K562 (cell line): ENCODE measurements at regions not wholly inside any gene's neighbourhood (a gene's known extent, or its start where the extent isn't known, plus 50 kb on each side); places are given as distances from the start of the nearest gene placed in this dataset.
A peak's percentile ranks its signal among the peaks of the same experiment; 100 is the strongest.

Experiments
- ATAC-seq: fragments of 200-7000 bp; cut with Tn5 transposase; 3 replicates; pipeline ENCODE4 v1.9.1; 2020; ENCODE audit warnings: moderate library complexity
- BruUV-seq: library from RNA; stranded (reverse); fragments of 400-500 nt; replicated peaks from 2 replicates; lab custom pipeline; 2021; lab: Mats Ljungman, UMichigan
- CTCF ChIA-PET: fragments of 300-600 bp; formaldehyde crosslinking; extraction: SDS; loops from one replicate; lab custom pipeline; 2021; ENCODE audit warnings: low intra/inter-chr PET ratio; lab: Yijun Ruan, JAX
- POLR2A ChIA-PET: fragments of 300-600, 350-650 bp; sonication (Branson Sonifier 250); formaldehyde crosslinking; extraction: SDS; loops from one replicate; lab custom pipeline; 2021; ENCODE audit warnings: antibody characterized with exemption, inconsistent platforms; lab: Yijun Ruan, JAX
- DNase-seq, 4 experiments: peaks; one replicate each; pipeline versions ENCODE4 v3.0.0 to v3.0.0-alpha.2; 2011 to 2018; ENCODE audit warnings: low spot score in 3 of 4, mixed read lengths in 3 of 4; ENCODE audit errors: extremely low read depth in 1 of 4
- FAIRE-seq: peaks from 2 replicates; lab custom pipeline; 2011; peaks lifted over from hg19 to GRCh38; lab: Jason Lieb, UNC
- H2AFZ ChIP-seq: 2 replicates; pipeline ENCODE4 v1.6.0; 2011; ENCODE audit warnings: low read depth, low read length, control low read depth, inconsistent platforms
- H3K27ac ChIP-seq: fragments of 200-600 bp; 3 replicates; pipeline ENCODE4 v1.8.0; 2011; ENCODE audit warnings: low read depth, mild to moderate bottlenecking, control low read depth, inconsistent platforms, low read length, moderate library complexity, mixed read lengths; ENCODE audit errors: extremely low read depth
- H3K27me3 ChIP-seq, 2 experiments: fragments of 300-600 bp in 1 of 2; 2 replicates in 1 of 2; 3 replicates in 1 of 2; pipeline versions ENCODE4 v1.6.0 to v1.8.0; 2011; ENCODE audit warnings: inconsistent platforms in 2 of 2, low read length in 2 of 2, mild to moderate bottlenecking in 1 of 2, mixed read lengths in 1 of 2, moderate library complexity in 1 of 2; ENCODE audit not compliant: control insufficient read depth in 2 of 2, insufficient read depth in 2 of 2
- H3K36me3 ChIP-seq: fragments of 300-600 bp; 3 replicates; pipeline ENCODE4 v1.8.0; 2011; ENCODE audit warnings: mild to moderate bottlenecking, low read length, inconsistent platforms; ENCODE audit not compliant: control insufficient read depth, insufficient read depth
- H3K4me1 ChIP-seq, 2 experiments: fragments of 200-600 bp in 1 of 2; replicated peaks in 1 of 2; 2 replicates in 1 of 2; 3 replicates in 1 of 2; pipeline versions ENCODE4 v1.5.1 to v1.8.0; 2011; ENCODE audit warnings: inconsistent platforms in 2 of 2, low read length in 2 of 2, mild to moderate bottlenecking in 1 of 2, mixed read lengths in 1 of 2, moderate library complexity in 1 of 2; ENCODE audit not compliant: control insufficient read depth in 2 of 2, insufficient read depth in 2 of 2
- H3K4me2 ChIP-seq: 2 replicates; pipeline ENCODE4 v1.6.1; 2011; ENCODE audit warnings: low read length, control low read depth, inconsistent platforms, mixed read lengths; ENCODE audit not compliant: insufficient read depth
- H3K4me3 ChIP-seq: fragments of 200-600 bp; sonication (generic), shearing (Covaris generic); 2 replicates; pipeline ENCODE4 v1.5.1; 2016; ENCODE audit warnings: control low read depth, inconsistent platforms
- H3K79me2 ChIP-seq: fragments of 200-600 bp; 3 replicates; pipeline ENCODE4 v1.8.0; 2011; ENCODE audit warnings: low read length, inconsistent platforms; ENCODE audit not compliant: control insufficient read depth, insufficient read depth
- H3K9ac ChIP-seq, 2 experiments: 2 replicates each; pipeline versions ENCODE4 v1.6.0 to v1.6.1; 2011; ENCODE audit warnings: low read depth in 2 of 2, low read length in 2 of 2, control low read depth in 1 of 2, inconsistent platforms in 1 of 2, mild to moderate bottlenecking in 1 of 2, mixed read lengths in 1 of 2; ENCODE audit not compliant: insufficient read depth in 1 of 2
- H3K9me1 ChIP-seq: one replicate; pipeline ENCODE4 v1.6.0; 2011; ENCODE audit warnings: inconsistent platforms, mild to moderate bottlenecking, low read length, moderate library complexity; ENCODE audit not compliant: control insufficient read depth, insufficient read depth
- H3K9me3 ChIP-seq: replicated peaks from 2 replicates; pipeline ENCODE4 v1.5.1; 2011; ENCODE audit warnings: low read depth, low read length, inconsistent platforms; ENCODE audit not compliant: control insufficient read depth, insufficient read depth
- H4K20me1 ChIP-seq: replicated peaks from 2 replicates; pipeline ENCODE4 v1.6.1; 2011; ENCODE audit warnings: low read length, inconsistent platforms, mixed read lengths; ENCODE audit not compliant: control insufficient read depth, insufficient read depth
- PHB2 ChIP-seq: fragments of 450-650 bp; IDR thresholded peaks from 2 replicates; pipeline ENCODE4 v1.6.1; 2017; ENCODE audit warnings: low read depth
- ZFP1 ChIP-seq: fragments of 450-650 bp; formaldehyde crosslinking; IDR thresholded peaks from 2 replicates; pipeline ENCODE4 v1.4.0; 2020; ENCODE audit warnings: mild to moderate bottlenecking, mixed read lengths
- ZFP36 ChIP-seq: fragments of 150-350 bp; IDR thresholded peaks from 2 replicates; pipeline ENCODE4 v1.6.1; 2018; ENCODE audit warnings: low read length, low read depth; ENCODE audit not compliant: partially characterized antibody
- ZNF347 ChIP-seq: fragments of 450-650 bp; formaldehyde crosslinking; IDR thresholded peaks from 2 replicates; pipeline ENCODE4 v1.4.0; 2020; ENCODE audit warnings: low read depth, mild to moderate bottlenecking, moderate library complexity
- ZZZ3 ChIP-seq: fragments of 450-650 bp; IDR thresholded peaks from 2 replicates; pipeline ENCODE4 v1.6.1; 2016; ENCODE audit warnings: antibody characterized with exemption, mild to moderate bottlenecking, moderate library complexity
- WGBS: fragments of 100-300 bp; shearing (Covaris generic); methylation state at CpG from one replicate; pipeline ENCODE4 v1.1.6; 2016; ENCODE audit warnings: low coverage, mixed read lengths; ENCODE audit not compliant: insufficient coverage; ENCODE audit errors: missing lambda C conversion rate; 5-methylcytosine and 5-hydroxymethylcytosine counted together
- in situ Hi-C: fragments of 300-500 bp; cut with MboI; formaldehyde crosslinking; loops from 4 replicates; pipeline ENCODE4 v1.15.0; 2018; ENCODE audit warnings: inconsistent platforms, mixed read lengths
- intact Hi-C: fragments of 100-400 bp; cut with micrococcal nuclease; formaldehyde crosslinking; loops from 2 replicates; pipeline ENCODE4 v1.14.2; 2022
- TF ChIP-seq, protein P1 (sequence below): fragments of 250-450 bp; sonication (Bioruptor Pico); IDR thresholded peaks from 2 replicates; pipeline ENCODE4 v1.5.0; 2020; ENCODE audit warnings: mild to moderate bottlenecking

DNA sequence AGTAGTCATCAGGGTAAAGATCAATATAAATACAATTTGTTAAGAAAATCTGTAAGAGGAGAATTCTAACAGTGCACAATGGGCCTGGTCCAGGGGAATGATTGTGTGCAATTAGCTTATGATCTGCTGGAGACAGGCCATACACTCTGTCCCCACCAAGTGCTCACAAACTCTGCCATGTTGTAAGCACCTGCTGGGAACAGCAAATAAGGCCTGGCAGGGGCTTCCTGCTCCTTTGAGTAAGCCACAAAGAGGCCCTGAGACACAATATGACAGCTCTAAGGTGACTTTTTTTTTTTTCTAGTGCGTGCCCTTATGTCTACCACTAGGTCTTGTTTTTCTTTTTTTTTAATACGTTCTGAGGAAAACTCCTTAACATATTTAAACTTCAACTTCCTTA, 866.3 kb upstream of the PCDH7 start:
- 0 out of 2 replicates have a peak, but pooled peaks cover 3% of the 10 kb centered on the region for H3K9me3 ChIP-seq

DNA sequence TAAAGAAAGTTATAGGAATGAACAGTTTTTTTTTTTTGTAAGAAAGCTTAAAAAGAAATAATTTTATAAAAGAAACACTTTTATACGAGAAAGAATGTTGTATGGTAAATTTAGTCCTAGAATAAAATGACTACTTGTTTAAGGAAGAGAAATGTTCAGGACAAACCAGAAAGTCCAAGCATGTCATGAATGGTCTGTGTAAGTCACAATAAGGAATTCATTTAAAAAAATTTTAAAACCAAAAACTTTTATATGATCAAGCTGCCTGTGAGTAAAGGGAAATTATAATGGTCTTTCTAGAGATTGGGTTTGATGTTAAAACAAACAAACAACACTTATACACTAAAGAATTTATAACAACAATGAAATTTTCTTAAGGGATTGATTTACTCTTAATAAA, 858.9 kb upstream of the PCDH7 start:
- Histone ChIP-seq H3K9ac (no peak overlapping the region), H3K9me1 (no peaks in the 10 kb centered on the region), H3K79me2 (no peaks in the 10 kb centered on the region), H3K4me1 (no peaks in the 10 kb centered on the region), H2AFZ (no peak overlapping the region), H3K36me3 (no peaks in the 10 kb centered on the region), H3K27me3 (no peaks in the 10 kb centered on the region), H3K4me2 (no peak overlapping the region), H3K4me3 (no peak overlapping the region), H4K20me1 (no peaks in the 10 kb centered on the region), H3K9me3 (0 out of 2 replicates have a peak, but pooled peaks cover 2% of the 10 kb centered on the region), H3K27ac (no peak overlapping the region)
- BruUV-seq = no TSS peak
- CTCF ChIA-PET = no interaction called here
- WGBS = 0% methylated on average over 1 of the region's 1 CpG
- TF ChIP-seq ZZZ3 (no peak), ZNF347 (no peak), ZFP1 (CRISPR knock-in tag) (no peak), ZFP36 (peak; percentile 63)
- TF ChIP-seq, protein P1, sequence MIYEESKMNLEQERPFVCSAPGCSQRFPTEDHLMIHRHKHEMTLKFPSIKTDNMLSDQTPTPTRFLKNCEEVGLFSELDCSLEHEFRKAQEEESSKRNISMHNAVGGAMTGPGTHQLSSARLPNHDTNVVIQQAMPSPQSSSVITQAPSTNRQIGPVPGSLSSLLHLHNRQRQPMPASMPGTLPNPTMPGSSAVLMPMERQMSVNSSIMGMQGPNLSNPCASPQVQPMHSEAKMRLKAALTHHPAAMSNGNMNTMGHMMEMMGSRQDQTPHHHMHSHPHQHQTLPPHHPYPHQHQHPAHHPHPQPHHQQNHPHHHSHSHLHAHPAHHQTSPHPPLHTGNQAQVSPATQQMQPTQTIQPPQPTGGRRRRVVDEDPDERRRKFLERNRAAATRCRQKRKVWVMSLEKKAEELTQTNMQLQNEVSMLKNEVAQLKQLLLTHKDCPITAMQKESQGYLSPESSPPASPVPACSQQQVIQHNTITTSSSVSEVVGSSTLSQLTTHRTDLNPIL = no peak
- intact Hi-C loops (no loop called here), in situ Hi-C loops (no loop called here)
- POLR2A ChIA-PET = no interaction called here
- no peak for ATAC-seq
- DNase-seq = no peak
- no peak for FAIRE-seq

More for the DNA sequence above, 866.3 kb upstream of the PCDH7 start:
- no peak for FAIRE-seq
- no peaks in the 10 kb centered on the region for H4K20me1 ChIP-seq
- no peaks in the 10 kb centered on the region for H3K9me1 ChIP-seq
- no TSS peak for BruUV-seq
- ChIA-PET POLR2A (no interaction called here), CTCF (no interaction called here)
- DNase-seq = no peak
- in situ Hi-C loops = no loop called here
- no peak overlapping the region for H3K9ac ChIP-seq
- H3K27me3 ChIP-seq = no peaks in the 10 kb centered on the region
- 0% methylated on average over 2 of the region's 2 CpGs for WGBS
- TF ChIP-seq PHB2 = no peak
- H3K4me3 ChIP-seq = no peak overlapping the region
- intact Hi-C loops = no loop called here
- H3K4me1 ChIP-seq = no peaks in the 10 kb centered on the region
- ATAC-seq = no peak
- no peaks in the 10 kb centered on the region for H3K79me2 ChIP-seq
- no peak overlapping the region for H2AFZ ChIP-seq
- no peak overlapping the region for H3K4me2 ChIP-seq
- H3K27ac ChIP-seq = no peak overlapping the region
- no peaks in the 10 kb centered on the region for H3K36me3 ChIP-seq
